Lower leg skin (tissue), 3 donors: ENCODE measurements at regions not wholly inside any gene's neighbourhood (a gene's known extent, or its start where the extent isn't known, plus 50 kb on each side); places are given as distances from the start of the nearest gene placed in this dataset.

ENCODE experiments used
- CTCF ChIP-seq, 3 donors: fragments of 450-650 bp; IDR thresholded peaks; one replicate each; pipeline ENCODE4 v1.5.1; 2016; ENCODE audit warnings: antibody characterized with exemption in 3 of 3, mild to moderate bottlenecking in 3 of 3, moderate library complexity in 2 of 3
- POLR2A ChIP-seq, 2 donors: fragments of 450-650 bp; IDR thresholded peaks; one replicate each; pipeline ENCODE4 v1.6.1; 2016 to 2017; ENCODE audit warnings: antibody characterized with exemption in 2 of 2, mild to moderate bottlenecking in 1 of 2, moderate library complexity in 1 of 2

GRCh38 chrX:147170993-147171392 is 356.4 kb upstream of the CXorf51A start:
- TF ChIP-seq POLR2A (IDR thresholded peaks at IDR 0.05), result no peak
- TF ChIP-seq CTCF (IDR thresholded peaks at IDR 0.05), result no peak
